DND-41 (cell line): ENCODE measurements at regions not wholly inside any gene's neighbourhood (a gene's known extent, or its start where the extent isn't known, plus 50 kb on each side); places are given as distances from the start of the nearest gene placed in this dataset.

Experiments
- ATAC-seq: fragments of 200-7000 bp; cut with Tn5 transposase; 3 replicates; pipeline ENCODE4 v1.9.1; 2021; ENCODE audit warnings: low read depth; ENCODE audit not compliant: insufficient read depth
- DNase-seq: peaks from one replicate; pipeline ENCODE4 v3.0.0-alpha.2; 2020
- H2AFZ ChIP-seq: 2 replicates; pipeline ENCODE4 v1.6.0; 2012; ENCODE audit warnings: low read depth, low read length
- H3K27ac ChIP-seq: 2 replicates; pipeline ENCODE4 v1.5.1; 2012; ENCODE audit warnings: low read length, inconsistent platforms
- H3K27me3 ChIP-seq: fragments of 200-600 bp; sonication (generic); 2 replicates; pipeline ENCODE4 v1.6.0; 2012; ENCODE audit warnings: low read length, mild to moderate bottlenecking, inconsistent platforms; ENCODE audit not compliant: insufficient read depth, poor library complexity
- H3K36me3 ChIP-seq: 2 replicates; pipeline ENCODE4 v1.5.1; 2012; ENCODE audit warnings: low read length, inconsistent platforms; ENCODE audit not compliant: insufficient read depth
- H3K4me1 ChIP-seq: 2 replicates; pipeline ENCODE4 v1.5.1; 2012; ENCODE audit warnings: mild to moderate bottlenecking, low read length; ENCODE audit not compliant: insufficient read depth
- H3K4me2 ChIP-seq: 2 replicates; pipeline ENCODE4 v1.6.0; 2012; ENCODE audit warnings: mild to moderate bottlenecking, moderate library complexity, low read length, inconsistent platforms; ENCODE audit not compliant: insufficient read depth
- H3K4me3 ChIP-seq, 2 experiments: fragments of 200-600 bp in 1 of 2; shearing (Covaris generic) in 1 of 2; 2 replicates each; pipeline ENCODE4 v1.5.1; 2012 to 2016; ENCODE audit warnings: inconsistent platforms in 2 of 2, low read length in 2 of 2, mild to moderate bottlenecking in 2 of 2, low read depth in 1 of 2, moderate library complexity in 1 of 2
- H3K79me2 ChIP-seq: 2 replicates; pipeline ENCODE4 v1.6.0; 2012; ENCODE audit warnings: low read length, inconsistent platforms; ENCODE audit not compliant: insufficient read depth
- H3K9ac ChIP-seq: 2 replicates; pipeline ENCODE4 v1.6.0; 2012; ENCODE audit warnings: low read depth, mild to moderate bottlenecking, inconsistent platforms, low read length, moderate library complexity
- H3K9me3 ChIP-seq: 2 replicates; pipeline ENCODE4 v1.5.1; 2012; ENCODE audit warnings: low read length, moderate library complexity, mild to moderate bottlenecking, inconsistent platforms; ENCODE audit not compliant: insufficient read depth, severe bottlenecking
- H4K20me1 ChIP-seq: 2 replicates; pipeline ENCODE4 v1.6.0; 2012; ENCODE audit warnings: low read length; ENCODE audit not compliant: insufficient read depth
- CTCF ChIP-seq: IDR thresholded peaks from 2 replicates; pipeline ENCODE4 v1.5.1; 2012; ENCODE audit warnings: borderline replicate concordance, low read length, moderate library complexity, mild to moderate bottlenecking; ENCODE audit not compliant: poor library complexity, severe bottlenecking; ENCODE audit errors: extremely low read depth
- EZH2 ChIP-seq: IDR thresholded peaks from 3 replicates; pipeline ENCODE4 v1.6.1; 2012; ENCODE audit warnings: borderline replicate concordance, low read depth, mild to moderate bottlenecking, moderate library complexity, low read length, inconsistent platforms; ENCODE audit not compliant: severe bottlenecking

- H3K36me3 ChIP-seq = no peaks in the 10 kb centered on the region
- H3K4me1 ChIP-seq = no peaks in the 10 kb centered on the region
- H3K9me3 ChIP-seq = no peaks in the 10 kb centered on the region
- H3K4me3 ChIP-seq = no peak overlapping the region
- ATAC-seq (no peak), DNase-seq (no peak)
- no peaks in the 10 kb centered on the region for H3K27me3 ChIP-seq
- no peaks in the 10 kb centered on the region for H4K20me1 ChIP-seq
- no peak overlapping the region for H3K27ac ChIP-seq
- H3K9ac ChIP-seq = no peak overlapping the region
- H3K4me2 ChIP-seq = no peak overlapping the region
- no peaks in the 10 kb centered on the region for H3K79me2 ChIP-seq
- TF ChIP-seq CTCF (no peak), EZH2 (no peak)
- no peak overlapping the region for H2AFZ ChIP-seq
Measured at GRCh38 chr18:41754332-41754731, 200.7 kb upstream of the PIK3C3 start.

- Histone ChIP-seq H3K27ac (no peak overlapping the region), H3K4me2 (no peak overlapping the region), H3K9ac (no peak overlapping the region), H3K79me2 (no peaks in the 10 kb centered on the region), H3K36me3 (no peaks in the 10 kb centered on the region), H4K20me1 (no peaks in the 10 kb centered on the region), H3K9me3 (no peaks in the 10 kb centered on the region), H2AFZ (no peak overlapping the region), H3K4me1 (no peaks in the 10 kb centered on the region), H3K27me3 (no peaks in the 10 kb centered on the region), H3K4me3 (no peak overlapping the region)
- TF ChIP-seq CTCF = no peak
- TF ChIP-seq EZH2 = no peak
- no peak for DNase-seq
- no peak for ATAC-seq
Measured at GRCh38 chr18:41753826-41754225, 201.2 kb upstream of the PIK3C3 start.

- TF ChIP-seq CTCF (no peak), EZH2 (no peak)
- no peaks in the 10 kb centered on the region for H3K27me3 ChIP-seq
- no peaks in the 10 kb centered on the region for H3K4me1 ChIP-seq
- H3K4me3 ChIP-seq = no peak overlapping the region
- H2AFZ ChIP-seq = no peak overlapping the region
- H4K20me1 ChIP-seq = no peaks in the 10 kb centered on the region
- no peaks in the 10 kb centered on the region for H3K9me3 ChIP-seq
- H3K9ac ChIP-seq = no peak overlapping the region
- no peak overlapping the region for H3K4me2 ChIP-seq
- ATAC-seq (no peak), DNase-seq (no peak)
- no peaks in the 10 kb centered on the region for H3K36me3 ChIP-seq
- no peak overlapping the region for H3K27ac ChIP-seq
- no peaks in the 10 kb centered on the region for H3K79me2 ChIP-seq
Measured at GRCh38 chr18:41752826-41753225, 202.2 kb upstream of the PIK3C3 start.

- no peak overlapping the region for H3K4me2 ChIP-seq
- H3K27me3 ChIP-seq = no peaks in the 10 kb centered on the region
- H3K4me3 ChIP-seq = no peak overlapping the region
- DNase-seq (no peak), ATAC-seq (no peak)
- no peaks in the 10 kb centered on the region for H3K4me1 ChIP-seq
- no peaks in the 10 kb centered on the region for H3K36me3 ChIP-seq
- no peak overlapping the region for H3K27ac ChIP-seq
- no peak overlapping the region for H2AFZ ChIP-seq
- no peaks in the 10 kb centered on the region for H3K79me2 ChIP-seq
- no peaks in the 10 kb centered on the region for H4K20me1 ChIP-seq
- no peak overlapping the region for H3K9ac ChIP-seq
- H3K9me3 ChIP-seq = no peaks in the 10 kb centered on the region
- TF ChIP-seq CTCF (no peak), EZH2 (no peak)
Measured at GRCh38 chr18:41751652-41752051, 203.4 kb upstream of the PIK3C3 start.
